ENCODE measurements at regions not wholly inside any gene's neighbourhood (a gene's known extent, or its start where the extent isn't known, plus 50 kb on each side); places are given as distances from the start of the nearest gene placed in this dataset.

GRCh38 chr7:79951415-79951814 lies 183.2 kb upstream of the GNAI1 start:
- H3K36me3 ChIP-seq (ENCODE audit: control insufficient read depth, insufficient read depth, low read length) = no peaks in the 10 kb centered on the region
- no peak for TF ChIP-seq CTCF (IDR thresholded peaks at IDR 0.05; ENCODE audit: insufficient read depth, low read length, poor library complexity, severe bottlenecking)
- H3K4me3 ChIP-seq (replicated peaks; ENCODE audit: low read depth, low read length) = no peak overlapping the region
- H3K27me3 ChIP-seq (replicated peaks; ENCODE audit: control insufficient read depth, insufficient read depth, low read length) = no peaks in the 10 kb centered on the region
- no peak for DNase-seq (ENCODE audit: extremely low read depth, insufficient read length)

GRCh38 chr7:79949778-79950177 lies 184.9 kb upstream of the GNAI1 start:
- H3K36me3 ChIP-seq (ENCODE audit: control insufficient read depth, insufficient read depth, low read length) = no peaks in the 10 kb centered on the region
- DNase-seq (ENCODE audit: extremely low read depth, insufficient read length) = no peak
- H3K4me3 ChIP-seq (replicated peaks; ENCODE audit: low read depth, low read length) = no peak overlapping the region
- H3K27me3 ChIP-seq (replicated peaks; ENCODE audit: control insufficient read depth, insufficient read depth, low read length) = no peaks in the 10 kb centered on the region
- no peak for TF ChIP-seq CTCF (IDR thresholded peaks at IDR 0.05; ENCODE audit: insufficient read depth, low read length, poor library complexity, severe bottlenecking)

GRCh38 chr7:79936281-79936983 lies 198.2 kb upstream of the GNAI1 start:
- H3K36me3 ChIP-seq (ENCODE audit: control insufficient read depth, insufficient read depth, low read length) = no peaks in the 10 kb centered on the region
- TF ChIP-seq CTCF (IDR thresholded peaks at IDR 0.05; ENCODE audit: insufficient read depth, low read length, poor library complexity, severe bottlenecking) = no peak
- no peak overlapping the region for H3K4me3 ChIP-seq (replicated peaks; ENCODE audit: low read depth, low read length)
- H3K27me3 ChIP-seq (replicated peaks; ENCODE audit: control insufficient read depth, insufficient read depth, low read length) = no peaks in the 10 kb centered on the region
- DNase-seq (ENCODE audit: extremely low read depth, insufficient read length) = no peak

- no peaks in the 10 kb centered on the region for H3K27me3 ChIP-seq (replicated peaks; ENCODE audit: control insufficient read depth, insufficient read depth, low read length)
- no peak overlapping the region for H3K4me3 ChIP-seq (replicated peaks; ENCODE audit: low read depth, low read length)
- no peak for TF ChIP-seq CTCF (IDR thresholded peaks at IDR 0.05; ENCODE audit: insufficient read depth, low read length, poor library complexity, severe bottlenecking)
- no peak for DNase-seq (ENCODE audit: extremely low read depth, insufficient read length)
- no peaks in the 10 kb centered on the region for H3K36me3 ChIP-seq (ENCODE audit: control insufficient read depth, insufficient read depth, low read length)
Measured at GRCh38 chr7:79934727-79935126, 199.9 kb upstream of the GNAI1 start.

GRCh38 chr7:79933144-79933543 lies 201.5 kb upstream of the GNAI1 start:
- no peak for DNase-seq (ENCODE audit: extremely low read depth, insufficient read length)
- TF ChIP-seq CTCF (IDR thresholded peaks at IDR 0.05; ENCODE audit: insufficient read depth, low read length, poor library complexity, severe bottlenecking) = no peak

GRCh38 chr7:79930604-79931003 lies 204.0 kb upstream of the GNAI1 start:
- no peak overlapping the region for H3K4me3 ChIP-seq (replicated peaks; ENCODE audit: low read depth, low read length)
- no peaks in the 10 kb centered on the region for H3K27me3 ChIP-seq (replicated peaks; ENCODE audit: control insufficient read depth, insufficient read depth, low read length)
- H3K36me3 ChIP-seq (ENCODE audit: control insufficient read depth, insufficient read depth, low read length) = no peaks in the 10 kb centered on the region
- no peak for DNase-seq (ENCODE audit: extremely low read depth, insufficient read length)
- TF ChIP-seq CTCF (IDR thresholded peaks at IDR 0.05; ENCODE audit: insufficient read depth, low read length, poor library complexity, severe bottlenecking) = no peak

More at GRCh38 chr7:79933144-79933543, 201.5 kb upstream of the GNAI1 start:
- Histone ChIP-seq H3K27me3 (replicated peaks; ENCODE audit: control insufficient read depth, insufficient read depth, low read length) (no peaks in the 10 kb centered on the region), H3K36me3 (ENCODE audit: control insufficient read depth, insufficient read depth, low read length) (no peaks in the 10 kb centered on the region), H3K4me3 (replicated peaks; ENCODE audit: low read depth, low read length) (no peak overlapping the region)

All from GM06990 (cell line).